Fibroblast of mammary gland (primary cell): ENCODE measurements at regions not wholly inside any gene's neighbourhood (a gene's known extent, or its start where the extent isn't known, plus 50 kb on each side); places are given as distances from the start of the nearest gene placed in this dataset.
"Not testable (repeated sequence)": the region's sequence is repeated elsewhere in the genome, so short reads cannot be mapped to it uniquely, and the experiment has no call there.

Experiments
- DNase-seq: peaks from one replicate; pipeline ENCODE4 v3.0.0-alpha.2; 2010; ENCODE audit warnings: low read depth
- H3K4me3 ChIP-seq: 2 replicates; pipeline ENCODE4 v1.5.1; 2011; ENCODE audit warnings: low read depth, mild to moderate bottlenecking, low read length, moderate library complexity; ENCODE audit not compliant: control insufficient read depth
- CTCF ChIP-seq: conservative IDR thresholded peaks from 2 replicates; pipeline ENCODE4 v1.5.1; 2011; ENCODE audit warnings: low read depth, low read length, inconsistent platforms; ENCODE audit not compliant: control insufficient read depth, insufficient read depth

GRCh38 chr4:143819029-143819428, 86.3 kb downstream of the GYPE start:
- no peak overlapping the region for H3K4me3 ChIP-seq
- TF ChIP-seq CTCF = no peak
- no peak for DNase-seq

DNA sequence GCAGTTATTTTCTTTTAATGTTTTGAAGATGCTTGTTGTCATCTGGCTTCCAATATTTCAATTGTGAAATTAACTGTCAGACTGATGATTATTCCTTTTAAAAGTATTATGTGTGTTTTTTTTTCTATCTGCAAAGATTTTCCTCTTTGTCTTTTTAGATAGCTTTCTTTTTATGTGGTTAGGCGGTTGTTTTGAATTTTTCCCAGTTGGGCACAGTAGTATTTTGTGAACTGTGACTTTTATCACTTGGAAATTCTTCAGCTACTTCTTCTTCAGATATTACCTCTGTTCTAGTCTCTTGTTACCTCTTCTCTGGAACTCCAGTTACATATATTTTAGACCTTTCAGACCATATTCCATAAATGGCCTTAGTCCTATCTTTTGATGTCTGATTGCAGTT, 87.5 kb downstream of the GYPE start:
- H3K4me3 ChIP-seq, DNase-seq: not testable (repeated sequence)

DNA sequence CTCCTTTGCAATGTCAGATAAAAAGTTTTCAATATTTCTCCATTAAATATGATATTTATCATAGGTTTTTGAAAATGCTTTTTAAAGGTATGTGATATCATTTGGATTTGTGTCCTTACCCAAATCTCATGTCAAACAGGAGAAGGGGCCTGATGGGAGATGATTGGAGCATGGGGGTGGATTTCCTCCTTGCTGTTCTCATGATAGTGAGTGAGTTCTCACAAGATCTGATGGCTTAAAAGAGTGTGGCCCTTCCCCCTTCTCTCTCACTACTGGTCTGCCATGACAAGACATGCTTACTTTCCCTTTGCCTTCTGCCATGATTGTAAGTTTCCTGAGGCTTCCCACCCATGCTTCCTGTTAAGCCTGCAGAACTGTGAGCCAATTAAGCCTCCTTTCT, 90.0 kb downstream of the GYPE start:
- DNase-seq, H3K4me3 ChIP-seq: not testable (repeated sequence)

DNA sequence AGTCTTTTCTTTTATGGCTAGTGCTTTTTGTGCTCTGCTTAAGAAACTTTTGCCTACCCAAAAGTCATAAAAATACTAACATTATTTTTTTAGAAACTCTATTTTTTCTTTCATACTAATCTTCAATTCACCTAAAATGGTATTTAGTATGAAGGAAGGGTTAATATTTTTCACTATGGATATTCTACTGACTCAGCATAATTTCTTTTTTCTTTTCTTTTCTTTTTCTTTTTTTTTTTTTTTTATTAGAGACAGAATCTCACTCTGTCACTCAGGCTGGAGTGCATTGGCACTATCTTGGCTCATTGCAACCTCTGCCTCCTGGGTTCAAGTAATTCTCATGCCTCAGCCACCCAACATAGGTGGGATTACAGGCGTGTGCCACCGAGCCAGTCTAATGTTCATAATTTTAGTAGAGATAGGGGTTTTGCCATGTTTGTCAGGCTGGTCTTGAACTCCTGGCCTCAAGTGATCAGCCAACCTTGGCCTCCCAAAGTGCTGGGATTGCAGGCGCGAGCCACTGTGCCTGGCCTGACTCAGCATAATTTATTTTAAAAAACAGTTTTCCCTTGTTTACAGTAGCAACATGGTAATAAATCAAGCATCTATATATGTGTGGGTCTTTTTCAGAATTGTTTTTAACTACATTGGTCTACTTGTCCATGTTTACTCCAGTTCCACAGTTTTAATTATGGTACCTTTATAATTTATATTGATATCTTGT, 91.8 kb downstream of the GYPE start:
- not testable (repeated sequence) for H3K4me3 ChIP-seq, DNase-seq

GRCh38 chr4:143791693-143792092, 91.2 kb upstream of the FREM3 start:
- not testable (repeated sequence) for DNase-seq, H3K4me3 ChIP-seq

- DNase-seq, H3K4me3 ChIP-seq: not testable (repeated sequence)
These were observed 90.0 kb upstream of the FREM3 start for GRCh38 chr4:143790425-143790824.

GRCh38 chr4:143789618-143790017, 89.1 kb upstream of the FREM3 start:
- not testable (repeated sequence) for H3K4me3 ChIP-seq, DNase-seq

DNA sequence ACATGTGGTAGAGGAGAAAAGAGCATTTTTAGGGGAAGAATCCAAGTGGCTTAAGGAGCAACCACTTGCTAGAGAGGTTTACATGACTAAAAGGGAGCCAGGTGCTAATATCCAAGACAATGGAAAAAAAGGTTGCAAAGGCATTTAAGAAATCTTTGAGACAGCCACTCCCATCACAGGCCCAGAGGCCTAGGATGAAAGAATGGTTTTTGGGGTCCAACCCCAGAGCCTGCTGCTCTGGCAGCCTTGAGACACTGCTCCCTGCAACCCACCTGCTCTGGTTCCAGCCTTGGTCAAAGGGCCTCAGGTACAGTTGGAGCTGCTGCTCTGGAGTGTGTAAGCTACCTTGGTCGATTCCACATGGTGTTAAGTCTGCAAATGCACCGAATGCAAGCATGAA, 84.1 kb upstream of the FREM3 start:
- no peak for DNase-seq
- TF ChIP-seq CTCF = no peak
- no peak overlapping the region for H3K4me3 ChIP-seq

DNA sequence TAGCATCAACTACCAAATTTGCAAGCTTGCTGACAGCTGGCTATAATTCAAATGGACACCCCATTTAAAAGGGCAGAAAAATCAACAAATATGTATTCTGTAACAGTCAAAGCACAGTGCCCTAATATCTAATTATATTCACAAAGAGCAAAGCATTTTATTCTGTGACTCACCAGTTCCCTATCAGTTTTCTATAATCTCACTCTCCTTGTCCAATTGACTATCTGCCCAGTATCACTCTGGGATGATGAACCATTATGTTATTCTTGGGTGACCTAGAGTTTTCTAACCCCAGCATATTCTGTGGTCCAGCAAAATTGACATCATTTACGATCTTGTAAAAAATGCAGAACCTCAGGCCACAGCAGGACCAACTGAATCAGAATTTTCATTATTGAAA, 82.0 kb upstream of the FREM3 start:
- no peak overlapping the region for H3K4me3 ChIP-seq
- TF ChIP-seq CTCF = no peak
- no peak for DNase-seq

DNA sequence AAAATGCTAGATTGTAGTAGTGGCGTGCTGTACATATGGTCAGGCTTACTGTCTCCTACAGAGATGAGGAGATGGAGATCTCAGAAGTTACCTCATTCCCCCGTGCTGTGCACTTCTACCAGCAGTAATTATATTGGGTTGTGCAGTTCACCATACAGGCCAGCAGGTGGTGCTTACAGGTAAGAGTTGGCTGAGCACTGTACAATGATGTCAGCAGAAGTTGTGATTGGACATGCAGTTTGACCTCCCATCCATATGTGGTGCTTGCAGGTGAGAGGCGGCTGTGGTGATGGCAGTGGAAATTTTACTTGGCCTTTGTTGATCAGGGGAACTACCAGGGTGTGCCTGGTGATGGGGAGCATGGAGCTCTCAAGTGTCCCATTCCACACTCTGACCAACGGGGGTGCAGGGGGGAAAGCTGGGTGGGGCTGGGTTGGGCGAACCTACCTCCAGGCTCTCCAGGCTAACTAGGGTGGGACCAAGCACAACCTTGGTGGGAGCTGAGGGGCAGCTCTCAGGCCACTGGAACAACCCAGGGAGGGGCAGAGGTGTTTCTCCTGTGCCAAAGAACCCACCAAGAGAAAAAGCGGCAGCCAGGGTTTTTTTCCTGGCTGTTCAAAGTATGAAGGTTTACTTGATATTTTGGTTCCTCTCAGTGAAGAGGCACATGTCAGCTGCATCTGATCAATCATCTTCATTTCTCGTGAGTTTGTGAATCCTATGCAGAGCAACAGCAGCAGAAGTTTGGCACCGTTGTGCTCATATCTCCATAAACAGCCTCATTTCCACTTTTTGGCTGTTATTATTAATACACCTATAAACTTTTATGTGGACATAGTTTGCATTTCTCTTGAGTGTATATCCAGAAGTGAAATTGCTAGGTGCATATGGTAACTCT, 73.8 kb upstream of the FREM3 start:
- peak; percentile 80 for TF ChIP-seq CTCF
- peak; percentile 68 for DNase-seq
- H3K4me3 ChIP-seq = no peak overlapping the region
